ENCODE measurements at regions not wholly inside any gene's neighbourhood (a gene's known extent, or its start where the extent isn't known, plus 50 kb on each side); places are given as distances from the start of the nearest gene placed in this dataset.

GRCh38 chr12:41719214-41719613, 425.5 kb downstream of the GXYLT1 start:
- Histone ChIP-seq H3K9ac (ENCODE audit: low read depth, low read length) (no peak overlapping the region), H3K4me1 (ENCODE audit: insufficient read depth, low read length) (peaks cover 16% of the 10 kb centered on the region; the same call in 1 of the 2 replicates), H3K9me3 (ENCODE audit: insufficient read depth, low read depth, low read length) (no peaks in the 10 kb centered on the region), H3K36me3 (ENCODE audit: insufficient read depth, low read length) (no peaks in the 10 kb centered on the region), H3K27ac (ENCODE audit: low read depth, low read length) (no peak overlapping the region), H3K4me3 (ENCODE audit: low read length) (no peak overlapping the region), H3K27me3 (ENCODE audit: insufficient read depth, low read length) (no peaks in the 10 kb centered on the region)
- WGBS: 78% methylated on average over 3 of the region's 3 CpGs

GRCh38 chr12:41715256-41715655, 429.4 kb downstream of the GXYLT1 start:
- Histone ChIP-seq H3K27me3 (ENCODE audit: insufficient read depth, low read length) (no peaks in the 10 kb centered on the region), H3K36me3 (ENCODE audit: insufficient read depth, low read length) (no peaks in the 10 kb centered on the region), H3K4me1 (ENCODE audit: insufficient read depth, low read length) (peaks cover 13% of the 10 kb centered on the region), H3K27ac (ENCODE audit: low read depth, low read length) (no peak overlapping the region), H3K4me3 (ENCODE audit: low read length) (no peak overlapping the region), H3K9ac (ENCODE audit: low read depth, low read length) (no peak overlapping the region), H3K9me3 (ENCODE audit: insufficient read depth, low read depth, low read length) (no peaks in the 10 kb centered on the region)
- WGBS: 88% methylated on average over 3 of the region's 3 CpGs

GRCh38 chr12:41709463-41710285, 435.0 kb downstream of the GXYLT1 start:
- no peaks in the 10 kb centered on the region for H3K36me3 ChIP-seq (ENCODE audit: insufficient read depth, low read length)
- 88% methylated on average over 5 of the region's 5 CpGs for WGBS
- H3K4me1 ChIP-seq (ENCODE audit: insufficient read depth, low read length): peaks cover 25% of the 10 kb centered on the region
- no peaks in the 10 kb centered on the region for H3K27me3 ChIP-seq (ENCODE audit: insufficient read depth, low read length)
- peak overlapping the region; percentile 29; the same call in 1 of the 2 replicates for H3K27ac ChIP-seq (ENCODE audit: low read depth, low read length)
- H3K4me3 ChIP-seq (ENCODE audit: low read length): no peak overlapping the region
- H3K9ac ChIP-seq (ENCODE audit: low read depth, low read length): no peak overlapping the region
- no peaks in the 10 kb centered on the region for H3K9me3 ChIP-seq (ENCODE audit: insufficient read depth, low read depth, low read length)

GRCh38 chr12:41709012-41709411, 435.7 kb downstream of the GXYLT1 start:
- no peak overlapping the region for H3K9ac ChIP-seq (ENCODE audit: low read depth, low read length)
- no peaks in the 10 kb centered on the region for H3K27me3 ChIP-seq (ENCODE audit: insufficient read depth, low read length)
- H3K36me3 ChIP-seq (ENCODE audit: insufficient read depth, low read length): no peaks in the 10 kb centered on the region
- H3K9me3 ChIP-seq (ENCODE audit: insufficient read depth, low read depth, low read length): no peaks in the 10 kb centered on the region
- H3K27ac ChIP-seq (ENCODE audit: low read depth, low read length): peak overlapping the region; percentile 29; the same call in 1 of the 2 replicates
- peaks cover 25% of the 10 kb centered on the region for H3K4me1 ChIP-seq (ENCODE audit: insufficient read depth, low read length)
- no peak overlapping the region for H3K4me3 ChIP-seq (ENCODE audit: low read length)
- WGBS: 79% methylated on average over 2 of the region's 3 CpGs

- WGBS: no CpG with 5 or more reads among the region's 1 CpG
- Histone ChIP-seq H3K9ac (ENCODE audit: low read depth, low read length) (no peak overlapping the region), H3K4me3 (ENCODE audit: low read length) (no peak overlapping the region), H3K27ac (ENCODE audit: low read depth, low read length) (no peak overlapping the region), H3K9me3 (ENCODE audit: insufficient read depth, low read depth, low read length) (no peaks in the 10 kb centered on the region), H3K4me1 (ENCODE audit: insufficient read depth, low read length) (peaks cover 25% of the 10 kb centered on the region), H3K27me3 (ENCODE audit: insufficient read depth, low read length) (no peaks in the 10 kb centered on the region), H3K36me3 (ENCODE audit: insufficient read depth, low read length) (no peaks in the 10 kb centered on the region)
Observed at GRCh38 chr12:41706376-41706775, 438.3 kb downstream of the GXYLT1 start.

GRCh38 chr12:41701943-41702601, 442.6 kb downstream of the GXYLT1 start:
- H3K4me3 ChIP-seq (ENCODE audit: low read length): no peak overlapping the region
- H3K27me3 ChIP-seq (ENCODE audit: insufficient read depth, low read length): no peaks in the 10 kb centered on the region
- H3K4me1 ChIP-seq (ENCODE audit: insufficient read depth, low read length): no peaks in the 10 kb centered on the region
- H3K9me3 ChIP-seq (ENCODE audit: insufficient read depth, low read depth, low read length): no peaks in the 10 kb centered on the region
- H3K9ac ChIP-seq (ENCODE audit: low read depth, low read length): no peak overlapping the region
- WGBS: 100% methylated on average over 2 of the region's 2 CpGs
- no peak overlapping the region for H3K27ac ChIP-seq (ENCODE audit: low read depth, low read length)
- no peaks in the 10 kb centered on the region for H3K36me3 ChIP-seq (ENCODE audit: insufficient read depth, low read length)

GRCh38 chr12:41700940-41701339, 443.7 kb downstream of the GXYLT1 start:
- Histone ChIP-seq H3K9me3 (ENCODE audit: insufficient read depth, low read depth, low read length) (no peaks in the 10 kb centered on the region), H3K36me3 (ENCODE audit: insufficient read depth, low read length) (no peaks in the 10 kb centered on the region), H3K4me3 (ENCODE audit: low read length) (no peak overlapping the region), H3K9ac (ENCODE audit: low read depth, low read length) (no peak overlapping the region), H3K4me1 (ENCODE audit: insufficient read depth, low read length) (peaks cover 5% of the 10 kb centered on the region; the same call in 1 of the 2 replicates), H3K27me3 (ENCODE audit: insufficient read depth, low read length) (no peaks in the 10 kb centered on the region), H3K27ac (ENCODE audit: low read depth, low read length) (no peak overlapping the region)
- 95% methylated on average over 4 of the region's 4 CpGs for WGBS

GRCh38 chr12:41699658-41700057, 445.0 kb downstream of the GXYLT1 start:
- WGBS: 93% methylated on average over 3 of the region's 3 CpGs
- no peaks in the 10 kb centered on the region for H3K27me3 ChIP-seq (ENCODE audit: insufficient read depth, low read length)
- H3K4me1 ChIP-seq (ENCODE audit: insufficient read depth, low read length): peaks cover 5% of the 10 kb centered on the region; the same call in 1 of the 2 replicates

GRCh38 chr12:41697161-41697560, 447.5 kb downstream of the GXYLT1 start:
- Histone ChIP-seq H3K27ac (ENCODE audit: low read depth, low read length) (no peak overlapping the region), H3K36me3 (ENCODE audit: insufficient read depth, low read length) (no peaks in the 10 kb centered on the region), H3K4me3 (ENCODE audit: low read length) (no peak overlapping the region), H3K4me1 (ENCODE audit: insufficient read depth, low read length) (peaks cover 5% of the 10 kb centered on the region; the same call in 1 of the 2 replicates), H3K9ac (ENCODE audit: low read depth, low read length) (no peak overlapping the region), H3K9me3 (ENCODE audit: insufficient read depth, low read depth, low read length) (no peaks in the 10 kb centered on the region), H3K27me3 (ENCODE audit: insufficient read depth, low read length) (no peaks in the 10 kb centered on the region)
- WGBS: 86% methylated on average over 2 of the region's 2 CpGs

More at GRCh38 chr12:41699658-41700057, 445.0 kb downstream of the GXYLT1 start:
- Histone ChIP-seq H3K27ac (ENCODE audit: low read depth, low read length) (no peak overlapping the region), H3K9me3 (ENCODE audit: insufficient read depth, low read depth, low read length) (no peaks in the 10 kb centered on the region), H3K4me3 (ENCODE audit: low read length) (no peak overlapping the region), H3K9ac (ENCODE audit: low read depth, low read length) (no peak overlapping the region), H3K36me3 (ENCODE audit: insufficient read depth, low read length) (no peaks in the 10 kb centered on the region)

GRCh38 chr12:41684997-41685396, 459.7 kb downstream of the GXYLT1 start:
- no peaks in the 10 kb centered on the region for H3K27me3 ChIP-seq (ENCODE audit: insufficient read depth, low read length)
- H3K9me3 ChIP-seq (ENCODE audit: insufficient read depth, low read depth, low read length): no peaks in the 10 kb centered on the region
- H3K9ac ChIP-seq (ENCODE audit: low read depth, low read length): no peak overlapping the region
- no peak overlapping the region for H3K27ac ChIP-seq (ENCODE audit: low read depth, low read length)
- H3K36me3 ChIP-seq (ENCODE audit: insufficient read depth, low read length): no peaks in the 10 kb centered on the region
- H3K4me1 ChIP-seq (ENCODE audit: insufficient read depth, low read length): no peaks in the 10 kb centered on the region
- no peak overlapping the region for H3K4me3 ChIP-seq (ENCODE audit: low read length)

GRCh38 chr12:41683513-41684240, 461.0 kb downstream of the GXYLT1 start:
- no peaks in the 10 kb centered on the region for H3K9me3 ChIP-seq (ENCODE audit: insufficient read depth, low read depth, low read length)
- no peak overlapping the region for H3K9ac ChIP-seq (ENCODE audit: low read depth, low read length)
- H3K4me1 ChIP-seq (ENCODE audit: insufficient read depth, low read length): no peaks in the 10 kb centered on the region

More at GRCh38 chr12:41683513-41684240, 461.0 kb downstream of the GXYLT1 start:
- Histone ChIP-seq H3K27ac (ENCODE audit: low read depth, low read length) (no peak overlapping the region), H3K36me3 (ENCODE audit: insufficient read depth, low read length) (no peaks in the 10 kb centered on the region), H3K4me3 (ENCODE audit: low read length) (no peak overlapping the region), H3K27me3 (ENCODE audit: insufficient read depth, low read length) (no peaks in the 10 kb centered on the region)
- 95% methylated on average over 4 of the region's 4 CpGs for WGBS
